HG02970 (cell line): ENCODE measurements at regions not wholly inside any gene's neighbourhood (a gene's known extent, or its start where the extent isn't known, plus 50 kb on each side); places are given as distances from the start of the nearest gene placed in this dataset.

ENCODE experiments used
- ATAC-seq: cut with Tn5 transposase; IDR thresholded peaks from one replicate; pipeline ENCODE4 v1.9.1; 2021; ENCODE audit warnings: mild to moderate bottlenecking, moderate library complexity, moderate number of reproducible peaks; ENCODE audit not compliant: unreplicated experiment, low FRiP score

DNA sequence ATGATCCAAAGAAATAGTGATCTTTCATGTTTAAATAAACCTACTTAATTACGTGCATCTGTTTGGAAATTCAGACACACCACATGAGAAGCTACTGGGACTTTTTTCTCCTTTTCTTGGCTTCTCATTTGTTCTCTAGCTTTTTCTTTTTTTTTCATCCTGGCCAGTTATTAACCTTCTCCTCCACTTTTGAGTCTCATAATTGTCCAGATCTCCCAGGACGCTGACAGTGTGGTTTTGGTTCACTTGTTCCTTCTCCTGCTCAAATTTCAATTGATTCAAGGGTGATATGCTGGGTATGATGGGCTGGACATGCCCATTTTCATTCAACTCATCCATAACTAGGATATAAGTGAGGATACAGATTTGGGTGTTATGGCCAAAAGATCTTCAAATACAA is 152.3 kb downstream of the TM9SF2 start:
- ATAC-seq = no peak

DNA sequence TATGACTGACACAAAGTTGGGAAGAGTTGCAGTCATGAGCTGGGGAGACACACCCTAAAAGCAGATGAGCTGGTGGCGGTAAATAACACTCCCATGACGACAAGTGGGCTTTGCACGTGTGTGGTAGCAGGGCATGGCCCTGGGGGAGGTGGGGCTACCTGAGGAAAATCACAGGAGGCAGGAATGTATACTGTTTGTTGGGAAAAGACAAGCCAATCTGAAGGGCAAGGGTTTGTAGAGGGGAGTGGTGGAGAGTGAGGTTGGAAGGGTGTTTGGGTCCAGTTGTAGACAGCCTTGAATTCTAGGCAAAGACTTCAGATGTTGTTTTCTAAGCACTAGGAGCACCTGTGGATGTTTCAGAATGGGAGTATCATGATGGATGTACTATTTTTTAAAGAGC is 151.6 kb downstream of the TM9SF2 start:
- ATAC-seq = no peak

GRCh38 chr13:99652141-99652540 is 150.9 kb downstream of the TM9SF2 start:
- no peak for ATAC-seq

DNA sequence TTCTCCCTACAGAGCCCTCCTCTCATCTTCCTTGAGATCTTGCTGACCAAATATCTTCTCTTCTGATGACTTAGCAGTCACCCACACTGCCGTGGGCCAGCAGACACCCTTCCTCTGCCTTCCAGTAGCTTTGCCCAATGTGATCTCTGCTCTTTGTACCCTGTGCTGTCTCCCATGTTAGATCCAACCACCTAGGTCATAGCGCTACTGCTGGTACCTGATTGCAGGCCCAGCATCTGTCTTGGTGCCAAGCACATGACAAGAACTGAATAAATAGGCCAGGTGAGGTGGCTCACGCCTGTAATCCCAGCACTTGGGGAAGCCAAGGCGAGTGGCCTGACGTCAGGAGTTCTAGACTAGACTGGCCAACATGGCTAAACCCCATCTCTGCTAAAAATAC is 149.7 kb downstream of the TM9SF2 start:
- no peak for ATAC-seq

GRCh38 chr13:99650410-99650809 is 149.1 kb downstream of the TM9SF2 start:
- no peak for ATAC-seq

- no peak for ATAC-seq
Measured at GRCh38 chr13:99648927-99649326, 147.7 kb downstream of the TM9SF2 start.

- ATAC-seq = no peak
Measured at GRCh38 chr13:99648066-99648665, 146.9 kb downstream of the TM9SF2 start.

DNA sequence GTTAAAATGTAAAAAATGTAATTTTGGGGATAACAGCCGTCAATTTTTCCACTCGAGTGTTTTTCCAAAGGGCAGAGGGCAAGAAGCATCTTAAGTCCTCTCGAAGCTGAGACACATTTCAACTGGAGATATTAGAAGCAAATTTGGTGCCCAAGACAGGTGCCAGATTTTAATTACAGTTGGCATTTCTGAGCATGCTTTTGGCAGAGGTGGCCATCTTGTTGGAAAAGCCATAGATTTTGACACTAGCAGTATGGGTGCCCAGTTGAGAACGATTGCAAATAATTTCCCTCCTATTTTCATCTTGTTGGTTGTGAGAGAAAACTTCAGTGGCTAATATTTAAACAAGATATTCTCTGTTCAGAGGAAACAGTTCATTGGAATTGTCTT is 146.3 kb downstream of the TM9SF2 start:
- no peak for ATAC-seq

GRCh38 chr13:99646866-99647595 is 145.8 kb downstream of the TM9SF2 start:
- no peak for ATAC-seq

DNA sequence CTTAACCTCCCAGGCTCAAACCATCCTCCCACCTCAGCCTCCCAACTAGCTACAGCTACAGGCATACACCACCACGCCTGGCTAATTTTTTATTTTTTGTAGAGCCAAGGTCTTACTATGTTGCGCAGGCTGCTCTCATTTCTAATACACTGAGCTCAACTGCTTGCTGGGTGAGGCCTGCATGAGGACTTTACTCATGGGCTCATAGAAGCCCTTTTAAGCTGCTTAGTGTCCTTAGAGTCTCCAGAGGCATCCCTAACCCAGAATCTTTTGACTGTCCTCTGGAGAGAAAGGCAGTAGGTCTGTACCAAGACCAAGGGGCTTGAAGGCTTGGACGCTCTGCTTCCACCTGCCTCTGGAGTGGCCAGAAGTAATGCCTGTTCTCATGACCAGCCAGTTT is 141.6 kb downstream of the TM9SF2 start:
- ATAC-seq = no peak

- no peak for ATAC-seq
Measured at GRCh38 chr13:99642006-99642405, 140.7 kb downstream of the TM9SF2 start.

DNA sequence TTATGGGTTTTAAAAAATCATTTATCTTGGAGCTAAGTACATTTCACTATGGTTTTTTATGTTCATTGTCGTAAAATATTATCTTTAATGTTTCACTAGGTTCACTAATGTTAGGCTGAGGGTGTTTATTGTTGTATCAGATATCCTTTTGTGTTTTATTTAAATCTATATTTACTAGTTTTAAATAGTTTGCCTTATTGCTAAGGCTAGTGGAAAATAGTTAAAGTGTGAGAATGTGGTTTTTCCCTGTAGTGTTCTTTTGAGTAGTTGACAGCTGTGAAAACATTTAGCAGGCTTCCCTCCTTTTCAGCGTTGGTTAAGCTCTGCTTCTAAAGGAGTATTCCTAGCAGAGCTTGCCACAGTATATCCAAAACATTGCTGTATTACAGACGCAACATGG is 139.0 kb downstream of the TM9SF2 start:
- ATAC-seq = no peak

DNA sequence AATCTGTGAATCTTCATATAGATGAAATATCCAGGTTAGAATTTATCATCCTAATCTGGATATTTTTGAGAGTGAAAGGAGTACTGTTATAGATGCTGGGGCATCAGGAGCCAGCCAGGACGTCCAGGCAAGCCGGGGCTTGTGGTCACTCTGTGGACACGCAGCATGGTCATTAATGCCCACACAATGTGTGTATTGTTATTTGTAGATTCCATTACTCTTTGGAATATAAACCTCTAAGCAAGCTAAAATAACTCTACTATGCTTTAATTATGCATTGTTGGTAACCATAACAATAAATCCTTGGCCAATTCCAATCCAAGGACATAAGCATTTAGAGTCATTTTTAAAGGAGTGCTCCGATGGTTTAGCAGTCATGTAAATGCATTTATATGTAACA is 137.9 kb downstream of the TM9SF2 start:
- ATAC-seq = no peak

DNA sequence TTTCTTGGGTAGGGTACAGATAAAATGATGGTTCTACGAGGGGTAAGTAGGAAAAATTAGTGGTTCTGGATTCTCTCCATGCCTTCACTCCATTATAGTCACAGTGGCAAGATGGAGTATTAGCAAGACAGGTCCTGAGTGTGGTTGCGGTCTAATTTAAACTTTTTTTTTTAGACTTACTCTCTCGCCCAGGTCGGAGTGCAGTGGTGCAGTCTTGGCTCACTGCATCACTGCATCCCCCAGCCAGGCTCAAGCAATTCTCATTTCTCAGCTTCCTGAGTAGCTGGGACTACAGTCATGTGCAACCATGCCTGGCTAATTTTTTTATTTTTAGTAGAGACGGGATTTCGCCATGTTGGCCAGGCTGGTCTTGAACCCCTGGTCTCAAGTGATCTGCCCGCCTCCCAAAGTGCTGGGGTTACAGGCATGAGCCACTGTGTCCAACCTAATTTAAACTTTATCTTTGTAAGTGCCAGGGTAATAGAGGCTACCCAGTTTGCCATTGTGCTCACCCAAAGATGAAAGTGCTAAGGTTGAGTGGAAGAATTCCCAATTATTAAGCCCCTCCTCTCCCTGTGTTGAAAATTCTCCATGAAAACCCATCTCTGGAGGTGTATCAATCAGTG is 135.6 kb downstream of the TM9SF2 start:
- ATAC-seq = no peak

GRCh38 chr13:99636306-99636705 is 135.0 kb downstream of the TM9SF2 start:
- ATAC-seq = no peak

DNA sequence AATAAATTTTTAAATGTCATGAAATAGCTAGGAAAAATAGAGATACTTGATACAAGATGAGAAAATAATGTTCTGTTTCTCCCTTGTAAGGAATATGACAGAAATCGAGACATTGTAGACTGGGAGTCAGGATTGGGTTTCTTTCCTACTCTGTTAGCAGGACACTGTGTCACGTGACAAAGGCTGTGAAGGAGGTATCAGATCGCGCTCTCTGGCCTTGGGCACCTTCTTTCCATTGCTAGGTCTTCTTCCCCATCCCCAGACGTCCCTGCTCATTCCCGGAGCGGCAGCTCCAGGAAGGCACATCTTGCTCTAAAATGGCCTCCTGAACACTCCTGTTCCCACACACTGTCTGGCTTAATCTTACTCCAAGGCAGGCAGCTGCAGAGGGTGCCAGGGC is 133.4 kb downstream of the TM9SF2 start:
- ATAC-seq = no peak

DNA sequence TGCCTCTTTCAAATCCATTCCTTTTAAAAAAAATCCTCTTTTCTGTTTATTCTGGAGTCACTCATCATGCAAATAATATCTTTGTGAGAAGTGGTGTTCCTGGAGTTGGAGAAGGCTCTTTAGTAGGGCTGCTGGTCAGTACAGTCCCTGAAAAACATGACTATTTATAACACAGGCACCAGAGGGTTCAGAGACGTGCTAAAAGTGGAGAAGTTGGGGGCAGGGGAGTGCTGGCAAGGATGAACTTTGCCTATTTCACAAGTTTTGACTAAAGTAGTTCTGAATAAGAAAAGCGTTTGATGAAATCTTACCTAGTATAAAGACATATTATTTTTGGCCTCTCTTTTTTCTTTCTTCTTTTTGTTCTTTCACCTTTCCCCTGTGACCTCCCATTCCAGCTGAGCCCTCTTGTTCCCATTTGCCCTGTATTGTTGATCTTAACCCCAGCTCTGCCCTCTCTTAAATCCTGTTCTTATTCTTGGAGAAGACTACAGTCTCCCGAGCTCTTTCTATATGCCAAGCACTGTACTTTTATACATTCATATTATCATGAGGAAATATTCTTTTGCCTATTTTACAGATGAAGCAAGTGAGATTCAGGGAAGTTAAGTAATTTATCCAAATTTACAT is 129.1 kb downstream of the TM9SF2 start:
- ATAC-seq = no peak

GRCh38 chr13:99629641-99630040 is 128.4 kb downstream of the TM9SF2 start:
- ATAC-seq = no peak

GRCh38 chr13:99628442-99628841 is 127.2 kb downstream of the TM9SF2 start:
- no peak for ATAC-seq

GRCh38 chr13:99626461-99627082 is 125.3 kb downstream of the TM9SF2 start:
- ATAC-seq = no peak

- no peak for ATAC-seq
Measured at GRCh38 chr13:99624936-99625540, 123.8 kb downstream of the TM9SF2 start.
